IMR-90 (cell line): ENCODE measurements at regions not wholly inside any gene's neighbourhood (a gene's known extent, or its start where the extent isn't known, plus 50 kb on each side); places are given as distances from the start of the nearest gene placed in this dataset.

Experiments used
- ATAC-seq: fragments of 200-7000 bp; cut with Tn5 transposase; 2 replicates; pipeline ENCODE4 v1.9.1; 2020; ENCODE audit warnings: low read depth, mild to moderate bottlenecking, moderate library complexity
- BruUV-seq: library from RNA; stranded (reverse); fragments of 400-500 nt; replicated peaks from 2 replicates; lab custom pipeline; 2021; lab: Mats Ljungman, UMichigan
- CTCF ChIA-PET: fragments of 300-600 bp; formaldehyde crosslinking; extraction: SDS; loops from one replicate; lab custom pipeline; 2021; ENCODE audit warnings: antibody characterized with exemption; lab: Yijun Ruan, JAX
- POLR2A ChIA-PET: fragments of 300-600 bp; sonication (Branson Sonifier 250); formaldehyde crosslinking; loops from one replicate; lab custom pipeline; 2022; ENCODE audit warnings: antibody characterized with exemption; ENCODE audit not compliant: unreplicated experiment; lab: Charles Lee
- DNase-seq: peaks from one replicate; pipeline ENCODE4 v3.0.0; 2013
- H2AFZ ChIP-seq: replicated peaks from 2 replicates; pipeline ENCODE3; 2013; ENCODE audit warnings: low read length, mild to moderate bottlenecking; ENCODE audit not compliant: poor library complexity
- H2AK5ac ChIP-seq: 2 replicates; pipeline ENCODE4 v1.6.1; 2013; ENCODE audit warnings: low read depth, low read length, inconsistent platforms
- H2AK9ac ChIP-seq: replicated peaks from 2 replicates; pipeline ENCODE3; 2013; ENCODE audit warnings: mild to moderate bottlenecking, low read depth, low read length, moderate library complexity; ENCODE audit not compliant: poor library complexity
- H2BK120ac ChIP-seq: 2 replicates; pipeline ENCODE4 v1.6.1; 2013; ENCODE audit warnings: low read depth, low read length, inconsistent platforms
- H2BK15ac ChIP-seq: 3 replicates; pipeline ENCODE4 v1.6.1; 2013; ENCODE audit warnings: low read depth, low read length, inconsistent platforms
- H2BK20ac ChIP-seq: 2 replicates; pipeline ENCODE4 v1.6.1; 2013; ENCODE audit warnings: low read depth, mild to moderate bottlenecking, inconsistent platforms, low read length, moderate library complexity
- H2BK5ac ChIP-seq: 2 replicates; pipeline ENCODE4 v1.6.1; 2013; ENCODE audit warnings: mild to moderate bottlenecking, low read depth, low read length, inconsistent platforms; ENCODE audit not compliant: poor library complexity, severe bottlenecking
- H3K14ac ChIP-seq: replicated peaks from 2 replicates; pipeline ENCODE4 v1.6.1; 2013; ENCODE audit warnings: low read depth, low read length, inconsistent platforms
- H3K18ac ChIP-seq: 2 replicates; pipeline ENCODE4 v1.6.1; 2013; ENCODE audit warnings: low read depth, low read length, control low read depth
- H3K23ac ChIP-seq: 2 replicates; pipeline ENCODE4 v1.6.1; 2013; ENCODE audit warnings: low read depth, low read length, inconsistent platforms
- H3K27ac ChIP-seq: 2 replicates; pipeline ENCODE4 v1.5.1; 2013; ENCODE audit warnings: mild to moderate bottlenecking, control low read depth, low read length; ENCODE audit not compliant: insufficient read depth
- H3K27me3 ChIP-seq: 2 replicates; pipeline ENCODE4 v1.6.1; 2013; ENCODE audit warnings: low read length; ENCODE audit not compliant: control insufficient read depth, insufficient read depth
- H3K36me3 ChIP-seq: 2 replicates; pipeline ENCODE4 v1.6.1; 2013; ENCODE audit warnings: low read length, mixed read lengths; ENCODE audit not compliant: control insufficient read depth, insufficient read depth
- H3K4ac ChIP-seq: 2 replicates; pipeline ENCODE4 v1.6.1; 2013; ENCODE audit warnings: low read depth, low read length, inconsistent platforms
- H3K4me1 ChIP-seq: 2 replicates; pipeline ENCODE4 v1.6.1; 2013; ENCODE audit warnings: low read length, mixed read lengths; ENCODE audit not compliant: control insufficient read depth, insufficient read depth
- H3K4me2 ChIP-seq: 2 replicates; pipeline ENCODE4 v1.6.1; 2013; ENCODE audit warnings: low read depth, mild to moderate bottlenecking, control low read depth, low read length, moderate library complexity
- H3K4me3 ChIP-seq: 2 replicates; pipeline ENCODE4 v1.5.1; 2013; ENCODE audit warnings: low read depth, mild to moderate bottlenecking, control low read depth, low read length, moderate library complexity; ENCODE audit not compliant: insufficient read depth
- H3K56ac ChIP-seq: 2 replicates; pipeline ENCODE4 v1.6.1; 2013; ENCODE audit warnings: low read length, inconsistent platforms; ENCODE audit not compliant: insufficient read depth; ENCODE audit errors: extremely low read depth
- H3K79me1 ChIP-seq, 2 experiments: 2 replicates each; pipeline ENCODE4 v1.6.1; 2013; ENCODE audit warnings: low read length in 2 of 2, inconsistent platforms in 1 of 2, low read depth in 1 of 2
- H3K9ac ChIP-seq: 2 replicates; pipeline ENCODE4 v1.6.1; 2013; ENCODE audit warnings: low read depth, low read length, control low read depth
- H3K9me1 ChIP-seq: 2 replicates; pipeline ENCODE4 v1.6.1; 2013; ENCODE audit warnings: low read length, inconsistent platforms; ENCODE audit not compliant: insufficient read depth
- H3K9me3 ChIP-seq: 2 replicates; pipeline ENCODE4 v1.6.1; 2013; ENCODE audit warnings: low read length; ENCODE audit not compliant: control insufficient read depth, insufficient read depth
- H4K20me1 ChIP-seq: 2 replicates; pipeline ENCODE4 v1.6.1; 2013; ENCODE audit warnings: low read length, inconsistent platforms; ENCODE audit not compliant: insufficient read depth
- H4K5ac ChIP-seq: 2 replicates; pipeline ENCODE4 v1.6.1; 2013; ENCODE audit warnings: mild to moderate bottlenecking, low read depth, low read length, control low read depth
- H4K8ac ChIP-seq, 2 experiments: 2 replicates each; pipeline ENCODE4 v1.6.1; 2013; ENCODE audit warnings: low read depth in 2 of 2, low read length in 2 of 2, control low read depth in 1 of 2, inconsistent platforms in 1 of 2
- H4K91ac ChIP-seq: 2 replicates; pipeline ENCODE4 v1.6.1; 2013; ENCODE audit warnings: low read depth, low read length, inconsistent platforms; ENCODE audit not compliant: insufficient read depth
- BHLHE40 ChIP-seq: fragments of 150-350 bp; IDR thresholded peaks from 2 replicates; pipeline ENCODE4 v1.6.1; 2016; ENCODE audit warnings: mild to moderate bottlenecking, low read depth, low read length
- CEBPB ChIP-seq: IDR thresholded peaks from 2 replicates; pipeline ENCODE4 v1.6.1; 2012; ENCODE audit warnings: low read depth, low read length, improper control_type of control experiment
- CHD1 ChIP-seq: IDR thresholded peaks from 2 replicates; pipeline ENCODE4 v1.6.1; 2012; ENCODE audit warnings: low read depth, low read length, improper control_type of control experiment
- FOS ChIP-seq: fragments of 150-350 bp; IDR thresholded peaks from 2 replicates; pipeline ENCODE4 v1.6.1; 2016; ENCODE audit warnings: low read depth, low read length
- MAFK ChIP-seq: IDR thresholded peaks from 2 replicates; pipeline ENCODE4 v1.6.1; 2012; ENCODE audit warnings: low read depth, low read length, improper control_type of control experiment
- MAZ ChIP-seq: IDR thresholded peaks from 2 replicates; pipeline ENCODE4 v1.6.1; 2012; ENCODE audit warnings: low read depth, mild to moderate bottlenecking, low read length, improper control_type of control experiment, moderate library complexity, borderline replicate concordance
- MXI1 ChIP-seq: IDR thresholded peaks from 2 replicates; pipeline ENCODE4 v1.6.1; 2012; ENCODE audit warnings: low read depth, mild to moderate bottlenecking, low read length, moderate library complexity, borderline replicate concordance
- NFE2L2 ChIP-seq: fragments of 150-350 bp; IDR thresholded peaks from 2 replicates; pipeline ENCODE4 v1.6.1; 2016; ENCODE audit warnings: low read depth, mild to moderate bottlenecking, low read length
- POLR2A ChIP-seq: IDR thresholded peaks from 2 replicates; pipeline ENCODE4 v1.6.1; 2012; ENCODE audit warnings: mild to moderate bottlenecking, low read depth, low read length
- SMC3 ChIP-seq: fragments of 150-350 bp; IDR thresholded peaks from 2 replicates; pipeline ENCODE4 v1.6.1; 2016; ENCODE audit warnings: low read depth, mild to moderate bottlenecking, antibody characterized with exemption, low read length, moderate library complexity
- WGBS, 2 experiments: methylation state at CpG; one replicate each; pipeline versions ENCODE4 v1.1.5 to v1.1.7; 2013; ENCODE audit warnings: missing lambda C conversion rate in 2 of 2; ENCODE audit not compliant: insufficient read length in 1 of 2; ENCODE audit errors: extremely low coverage in 2 of 2; 5-methylcytosine and 5-hydroxymethylcytosine counted together
- dilution Hi-C: fragments of 300-500 bp; cut with HindIII; formaldehyde crosslinking; loops from one replicate; pipeline ENCODE4 v1.14.3; 2018; ENCODE audit warnings: low sequenced_read_pairs; ENCODE audit not compliant: unreplicated experiment
- in situ Hi-C: fragments of 300-500 bp; cut with MboI; formaldehyde crosslinking; loops from 3 replicates; pipeline ENCODE4 v1.14.3; 2019; ENCODE audit warnings: low sequenced_read_pairs, inconsistent platforms, mixed read lengths
- intact Hi-C: fragments of 100-400 bp; cut with micrococcal nuclease; formaldehyde crosslinking; loops from 2 replicates; pipeline ENCODE4 v1.10.0; 2022
- TF ChIP-seq, protein P1 (sequence below): conservative IDR thresholded peaks from 2 replicates; pipeline ENCODE4 v1.5.1; 2012; ENCODE audit warnings: mild to moderate bottlenecking, low read depth, low read length, improper control_type of control experiment

DNA sequence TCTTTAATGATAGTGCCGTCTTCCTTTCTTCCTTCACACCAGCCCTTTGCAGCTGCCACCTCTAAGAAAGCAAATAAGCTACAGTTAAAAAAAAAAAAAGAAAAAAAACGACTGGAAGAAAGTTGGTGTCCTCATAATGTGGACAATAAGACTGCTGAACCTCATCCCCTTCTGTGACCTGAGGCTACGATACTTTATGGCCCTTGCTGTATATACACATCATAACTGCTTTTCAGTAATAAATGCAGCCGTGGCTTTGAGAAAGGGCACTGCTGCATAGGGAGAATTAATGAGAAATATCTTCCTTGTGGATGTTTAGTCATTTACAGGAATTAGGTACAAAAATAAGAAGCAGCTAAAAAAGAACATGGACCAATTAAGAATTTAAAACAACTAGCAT lies 333.8 kb upstream of the ADGRL2 start:
- Histone ChIP-seq H3K56ac (no peak overlapping the region), H4K5ac (no peak overlapping the region), H3K4me3 (no peak overlapping the region), H3K4me2 (no peak overlapping the region), H4K20me1 (no peaks in the 10 kb centered on the region), H3K27ac (no peak overlapping the region), H3K4ac (no peak overlapping the region), H3K27me3 (no peaks in the 10 kb centered on the region), H4K8ac (no peak overlapping the region), H3K18ac (no peak overlapping the region), H3K79me1 (no peaks in the 10 kb centered on the region), H2BK5ac (no peak overlapping the region), H3K4me1 (no peaks in the 10 kb centered on the region), H2BK20ac (no peak overlapping the region), H2AK9ac (no peak overlapping the region), H4K91ac (no peak overlapping the region), H3K23ac (no peak overlapping the region), H2AK5ac (no peak overlapping the region), H3K9me1 (no peaks in the 10 kb centered on the region), H2AFZ (no peak overlapping the region), H2BK120ac (no peak overlapping the region), H2BK15ac (no peak overlapping the region), H3K9ac (no peak overlapping the region), H3K36me3 (no peaks in the 10 kb centered on the region), H3K14ac (no peak overlapping the region), H3K9me3 (no peaks in the 10 kb centered on the region)
- no TSS peak for BruUV-seq
- in situ Hi-C loops = no loop called here
- POLR2A ChIA-PET = no interaction called here
- DNase-seq (no peak), ATAC-seq (no peak)
- WGBS, 2 experiments = no CpG with 5 or more reads among the region's 4 CpGs
- intact Hi-C loops = no loop called here
- CTCF ChIA-PET = no interaction called here
- TF ChIP-seq CEBPB = no peak
- no peak for TF ChIP-seq MAFK
- no peak for TF ChIP-seq MAZ
- no peak for TF ChIP-seq SMC3
- TF ChIP-seq MXI1 = no peak
- TF ChIP-seq, protein P1, sequence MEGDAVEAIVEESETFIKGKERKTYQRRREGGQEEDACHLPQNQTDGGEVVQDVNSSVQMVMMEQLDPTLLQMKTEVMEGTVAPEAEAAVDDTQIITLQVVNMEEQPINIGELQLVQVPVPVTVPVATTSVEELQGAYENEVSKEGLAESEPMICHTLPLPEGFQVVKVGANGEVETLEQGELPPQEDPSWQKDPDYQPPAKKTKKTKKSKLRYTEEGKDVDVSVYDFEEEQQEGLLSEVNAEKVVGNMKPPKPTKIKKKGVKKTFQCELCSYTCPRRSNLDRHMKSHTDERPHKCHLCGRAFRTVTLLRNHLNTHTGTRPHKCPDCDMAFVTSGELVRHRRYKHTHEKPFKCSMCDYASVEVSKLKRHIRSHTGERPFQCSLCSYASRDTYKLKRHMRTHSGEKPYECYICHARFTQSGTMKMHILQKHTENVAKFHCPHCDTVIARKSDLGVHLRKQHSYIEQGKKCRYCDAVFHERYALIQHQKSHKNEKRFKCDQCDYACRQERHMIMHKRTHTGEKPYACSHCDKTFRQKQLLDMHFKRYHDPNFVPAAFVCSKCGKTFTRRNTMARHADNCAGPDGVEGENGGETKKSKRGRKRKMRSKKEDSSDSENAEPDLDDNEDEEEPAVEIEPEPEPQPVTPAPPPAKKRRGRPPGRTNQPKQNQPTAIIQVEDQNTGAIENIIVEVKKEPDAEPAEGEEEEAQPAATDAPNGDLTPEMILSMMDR = no peak
- TF ChIP-seq BHLHE40 = no peak
- TF ChIP-seq FOS = no peak
- no peak for TF ChIP-seq CHD1
- no peak for TF ChIP-seq POLR2A
- TF ChIP-seq NFE2L2 = no peak
- dilution Hi-C loops = no loop called here
